Liver (tissue), 8 donors: ENCODE measurements at regions not wholly inside any gene's neighbourhood (a gene's known extent, or its start where the extent isn't known, plus 50 kb on each side); places are given as distances from the start of the nearest gene placed in this dataset.

Source experiments
- DNase-seq: peaks from one replicate; pipeline ENCODE4 v3.0.0-alpha.2; 2017; ENCODE audit warnings: low spot score
- H3K27ac ChIP-seq, 2 donors: one replicate each; pipeline ENCODE4 v1.7.0; 2013; ENCODE audit warnings: inconsistent platforms in 2 of 2, low read length in 2 of 2, control low read depth in 1 of 2, low read depth in 1 of 2, mild to moderate bottlenecking in 1 of 2
- H3K27me3 ChIP-seq, 4 donors: one replicate each; pipeline versions ENCODE4 v1.6.1 to v1.7.0; 2013; ENCODE audit warnings: low read length in 3 of 4, inconsistent platforms in 1 of 4, mild to moderate bottlenecking in 1 of 4, moderate library complexity in 1 of 4; ENCODE audit not compliant: control insufficient read depth in 4 of 4, insufficient read depth in 4 of 4
- H3K36me3 ChIP-seq, 4 donors: one replicate each; pipeline versions ENCODE4 v1.6.1 to v1.7.0; 2013; ENCODE audit warnings: low read length in 3 of 4, mild to moderate bottlenecking in 3 of 4, low read depth in 1 of 4, moderate library complexity in 1 of 4; ENCODE audit not compliant: control insufficient read depth in 4 of 4, insufficient read depth in 3 of 4
- H3K4me1 ChIP-seq, 4 donors: one replicate each; pipeline versions ENCODE4 v1.6.1 to v1.7.0; 2013; ENCODE audit warnings: low read length in 3 of 4, mild to moderate bottlenecking in 3 of 4, moderate library complexity in 1 of 4; ENCODE audit not compliant: control insufficient read depth in 4 of 4, insufficient read depth in 4 of 4
- H3K4me3 ChIP-seq, 3 donors: one replicate each; pipeline versions ENCODE4 v1.6.1 to v1.7.0; 2013; ENCODE audit warnings: low read length in 3 of 3, control low read depth in 1 of 3, low read depth in 1 of 3, mild to moderate bottlenecking in 1 of 3
- H3K9ac ChIP-seq, 2 donors: one replicate each; pipeline ENCODE4 v1.7.0; 2013; ENCODE audit warnings: low read length in 2 of 2, mild to moderate bottlenecking in 2 of 2, moderate library complexity in 2 of 2, control low read depth in 1 of 2, low read depth in 1 of 2
- H3K9me3 ChIP-seq, 4 donors: one replicate each; pipeline versions ENCODE4 v1.6.1 to v1.7.0; 2013; ENCODE audit warnings: low read length in 3 of 4; ENCODE audit not compliant: control insufficient read depth in 4 of 4
- EGR1 ChIP-seq, 2 donors: IDR thresholded peaks; 2 replicates each; pipeline ENCODE4 v1.6.1; 2016 to 2018; ENCODE audit warnings: antibody characterized with exemption in 2 of 2, low read depth in 2 of 2
- FOXA1 ChIP-seq: IDR thresholded peaks from 2 replicates; pipeline ENCODE4 v1.6.1; 2016; ENCODE audit warnings: antibody characterized with exemption
- FOXA2 ChIP-seq: IDR thresholded peaks from 2 replicates; pipeline ENCODE4 v1.6.1; 2016; ENCODE audit warnings: antibody characterized with exemption
- GABPA ChIP-seq, 2 donors: IDR thresholded peaks in 1 of 2; conservative IDR thresholded peaks in 1 of 2; 2 replicates each; pipeline ENCODE4 v1.6.1; 2016; ENCODE audit warnings: antibody characterized with exemption in 2 of 2, mild to moderate bottlenecking in 1 of 2, moderate library complexity in 1 of 2
- HNF4A ChIP-seq, 2 donors: conservative IDR thresholded peaks; 2 replicates each; pipeline ENCODE4 v1.6.1; 2016; ENCODE audit warnings: antibody characterized with exemption in 2 of 2, mild to moderate bottlenecking in 2 of 2
- HNF4G ChIP-seq: IDR thresholded peaks from 2 replicates; pipeline ENCODE4 v1.6.1; 2016; ENCODE audit warnings: antibody characterized with exemption
- JUND ChIP-seq, 2 donors: IDR thresholded peaks; 2 replicates each; pipeline ENCODE4 v1.6.1; 2016; ENCODE audit warnings: antibody characterized with exemption in 2 of 2
- NR2F2 ChIP-seq: IDR thresholded peaks from 2 replicates; pipeline ENCODE4 v1.6.1; 2016; ENCODE audit warnings: antibody characterized with exemption
- RAD21 ChIP-seq, 2 donors: IDR thresholded peaks; 2 replicates each; pipeline ENCODE4 v1.6.1; 2016; ENCODE audit warnings: antibody characterized with exemption in 2 of 2, mild to moderate bottlenecking in 2 of 2
- REST ChIP-seq: IDR thresholded peaks from 2 replicates; pipeline ENCODE4 v1.6.1; 2016; ENCODE audit warnings: antibody characterized with exemption, mild to moderate bottlenecking
- RXRA ChIP-seq, 2 donors: IDR thresholded peaks; 2 replicates each; pipeline ENCODE4 v1.6.1; 2017 to 2018; ENCODE audit warnings: antibody characterized with exemption in 2 of 2, mild to moderate bottlenecking in 1 of 2
- SP1 ChIP-seq: IDR thresholded peaks from 2 replicates; pipeline ENCODE4 v1.6.1; 2018; ENCODE audit warnings: antibody characterized with exemption, mild to moderate bottlenecking
- TAF1 ChIP-seq: conservative IDR thresholded peaks from 2 replicates; pipeline ENCODE4 v1.6.1; 2016; ENCODE audit warnings: antibody characterized with exemption, mild to moderate bottlenecking
- YY1 ChIP-seq: IDR thresholded peaks from 2 replicates; pipeline ENCODE4 v1.6.1; 2016; ENCODE audit warnings: antibody characterized with exemption, mild to moderate bottlenecking
- ZBTB33 ChIP-seq: IDR thresholded peaks from 2 replicates; pipeline ENCODE4 v1.6.1; 2016; ENCODE audit warnings: antibody characterized with exemption
- WGBS: extraction: QIAGEN DNeasy Blood & Tissue Kit; methylation state at CpG from one replicate; pipeline ENCODE4 v1.1.7; 2013; 5-methylcytosine and 5-hydroxymethylcytosine counted together
- TF ChIP-seq, protein P1 (sequence below): IDR thresholded peaks from 2 replicates; pipeline ENCODE4 v1.6.1; 2016; ENCODE audit warnings: antibody characterized with exemption
- TF ChIP-seq, protein P2 (sequence below): fragments of 150-350 bp; IDR thresholded peaks from 2 replicates; pipeline ENCODE4 v1.5.1; 2017; ENCODE audit warnings: improper control_type of control experiment, low read depth, low read length; ENCODE audit not compliant: missing input control
- TF ChIP-seq, protein P3 (sequence below): IDR thresholded peaks from 2 replicates; pipeline ENCODE4 v1.6.1; 2016; ENCODE audit warnings: antibody characterized with exemption
- donor health status: healthy.
- donor health status: healthy.
- donor health status: healthy.
- donor health status: healthy.
- donor health status: healthy.

DNA sequence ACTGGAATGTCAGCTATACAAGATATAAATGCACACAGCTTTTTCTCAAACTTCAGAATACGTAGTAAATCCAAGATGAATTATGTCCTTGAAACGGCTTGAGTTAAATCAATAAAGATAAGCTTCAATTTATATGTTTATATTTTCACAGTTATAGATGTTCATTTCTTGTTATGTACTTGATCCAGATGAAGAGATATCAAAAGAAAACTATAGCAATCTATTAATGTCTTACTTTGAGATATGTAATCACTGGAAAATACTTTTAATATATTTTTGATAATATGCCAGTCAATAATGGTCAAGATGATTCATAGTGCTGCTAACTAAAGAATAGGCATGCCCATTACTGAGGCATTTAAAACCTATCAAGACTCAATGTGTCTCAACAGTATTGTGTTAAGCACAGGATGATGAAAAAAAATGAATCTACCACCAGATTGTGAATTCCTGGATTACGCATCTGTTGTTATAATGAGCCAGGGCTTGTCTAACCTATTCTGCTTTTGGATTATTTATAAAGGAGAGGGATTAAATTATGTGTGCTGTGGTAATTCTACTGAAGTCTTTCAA lies 372.6 kb upstream of the PRR16 start:
- no peak overlapping the region for H3K4me3 ChIP-seq
- peaks cover 0 to 2% (median 0%) of the 10 kb centered on the region in 4 donors for H3K27me3 ChIP-seq
- H3K4me1 ChIP-seq: no peaks in the 10 kb centered on the region
- H3K27ac ChIP-seq: no peak overlapping the region
- 76% methylated on average over 3 of the region's 3 CpGs for WGBS
- no peak overlapping the region for H3K9ac ChIP-seq
- TF ChIP-seq RXRA (IDR thresholded peaks at IDR 0.05): no peak
- no peak for TF ChIP-seq HNF4A (conservative IDR thresholded peaks at IDR 0.05)
- TF ChIP-seq TAF1: no peak
- TF ChIP-seq GABPA (IDR thresholded peaks at IDR 0.05 in 1 of 2, conservative IDR thresholded peaks at IDR 0.05 in 1 of 2): no peak
- H3K36me3 ChIP-seq: no peaks in the 10 kb centered on the region
- no peaks in the 10 kb centered on the region for H3K9me3 ChIP-seq
- no peak for DNase-seq

GRCh38 chr5:120092649-120093048 lies 371.5 kb upstream of the PRR16 start:
- TF ChIP-seq SP1 (no peak), EGR1 (IDR thresholded peaks at IDR 0.05; ENCODE audit: low read depth in 2 of 2) (no peak), FOXA1 (no peak), GABPA (IDR thresholded peaks at IDR 0.05 in 1 of 2, conservative IDR thresholded peaks at IDR 0.05 in 1 of 2) (no peak), HNF4A (conservative IDR thresholded peaks at IDR 0.05) (no peak), HNF4G (no peak), JUND (IDR thresholded peaks at IDR 0.05) (no peak), RXRA (IDR thresholded peaks at IDR 0.05) (no peak), YY1 (no peak), FOXA2 (no peak), TAF1 (no peak), REST (no peak), NR2F2 (no peak), RAD21 (IDR thresholded peaks at IDR 0.05) (no peak), ZBTB33 (no peak)
- TF ChIP-seq, protein P1, sequence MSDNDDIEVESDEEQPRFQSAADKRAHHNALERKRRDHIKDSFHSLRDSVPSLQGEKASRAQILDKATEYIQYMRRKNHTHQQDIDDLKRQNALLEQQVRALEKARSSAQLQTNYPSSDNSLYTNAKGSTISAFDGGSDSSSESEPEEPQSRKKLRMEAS: no peak
- TF ChIP-seq, protein P2, sequence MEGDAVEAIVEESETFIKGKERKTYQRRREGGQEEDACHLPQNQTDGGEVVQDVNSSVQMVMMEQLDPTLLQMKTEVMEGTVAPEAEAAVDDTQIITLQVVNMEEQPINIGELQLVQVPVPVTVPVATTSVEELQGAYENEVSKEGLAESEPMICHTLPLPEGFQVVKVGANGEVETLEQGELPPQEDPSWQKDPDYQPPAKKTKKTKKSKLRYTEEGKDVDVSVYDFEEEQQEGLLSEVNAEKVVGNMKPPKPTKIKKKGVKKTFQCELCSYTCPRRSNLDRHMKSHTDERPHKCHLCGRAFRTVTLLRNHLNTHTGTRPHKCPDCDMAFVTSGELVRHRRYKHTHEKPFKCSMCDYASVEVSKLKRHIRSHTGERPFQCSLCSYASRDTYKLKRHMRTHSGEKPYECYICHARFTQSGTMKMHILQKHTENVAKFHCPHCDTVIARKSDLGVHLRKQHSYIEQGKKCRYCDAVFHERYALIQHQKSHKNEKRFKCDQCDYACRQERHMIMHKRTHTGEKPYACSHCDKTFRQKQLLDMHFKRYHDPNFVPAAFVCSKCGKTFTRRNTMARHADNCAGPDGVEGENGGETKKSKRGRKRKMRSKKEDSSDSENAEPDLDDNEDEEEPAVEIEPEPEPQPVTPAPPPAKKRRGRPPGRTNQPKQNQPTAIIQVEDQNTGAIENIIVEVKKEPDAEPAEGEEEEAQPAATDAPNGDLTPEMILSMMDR: no peak
- TF ChIP-seq, protein P3, sequence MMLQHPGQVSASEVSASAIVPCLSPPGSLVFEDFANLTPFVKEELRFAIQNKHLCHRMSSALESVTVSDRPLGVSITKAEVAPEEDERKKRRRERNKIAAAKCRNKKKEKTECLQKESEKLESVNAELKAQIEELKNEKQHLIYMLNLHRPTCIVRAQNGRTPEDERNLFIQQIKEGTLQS: no peak
- 61% methylated on average over 2 of the region's 2 CpGs for WGBS
- H3K9me3 ChIP-seq: no peaks in the 10 kb centered on the region
- no peaks in the 10 kb centered on the region for H3K4me1 ChIP-seq
- no peak overlapping the region for H3K9ac ChIP-seq
- H3K27ac ChIP-seq: no peak overlapping the region
- no peaks in the 10 kb centered on the region for H3K27me3 ChIP-seq
- H3K4me3 ChIP-seq: no peak overlapping the region
- H3K36me3 ChIP-seq: no peaks in the 10 kb centered on the region
- DNase-seq: no peak
